ENCODE measurements at regions not wholly inside any gene's neighbourhood (a gene's known extent, or its start where the extent isn't known, plus 50 kb on each side); places are given as distances from the start of the nearest gene placed in this dataset.

DNA sequence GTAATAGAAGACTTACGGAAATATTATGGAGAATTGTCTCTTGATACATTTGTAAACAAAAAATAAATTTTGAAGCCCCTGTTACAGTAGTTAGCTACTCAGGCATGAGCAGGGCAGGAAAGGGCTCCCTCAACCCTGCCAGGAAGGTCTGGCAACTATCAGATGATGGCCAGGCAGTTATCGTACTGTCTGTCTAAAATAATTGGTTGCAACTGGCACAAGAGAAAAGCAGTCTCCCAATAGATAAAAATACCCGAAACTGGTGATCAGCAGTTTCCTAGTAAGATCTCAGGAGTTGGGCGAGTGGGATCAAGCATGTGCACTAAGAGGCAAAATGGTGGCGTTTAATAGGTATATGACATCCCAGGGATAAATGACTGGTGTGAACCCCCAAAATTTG lies 1336.3 kb downstream of the C4orf33 start:
- Histone ChIP-seq H3K4me1 (ENCODE audit: control insufficient read depth, insufficient read depth, low read length) (no peaks in the 10 kb centered on the region), H3K4me2 (ENCODE audit: low read depth, low read length) (no peak overlapping the region), H3K9ac (ENCODE audit: low read depth, low read length) (no peak overlapping the region), H2BK120ac (ENCODE audit: low read depth, low read length) (no peak overlapping the region), H3K56ac (ENCODE audit: extremely low read depth, insufficient read depth, low read length) (no peak overlapping the region), H2AFZ (replicated peaks; ENCODE audit: low read length, poor library complexity) (no peak overlapping the region), H2BK20ac (ENCODE audit: low read depth, low read length) (no peak overlapping the region), H4K5ac (ENCODE audit: low read depth, low read length) (no peak overlapping the region), H3K18ac (ENCODE audit: low read depth, low read length) (no peak overlapping the region), H3K36me3 (ENCODE audit: control insufficient read depth, insufficient read depth, low read length) (no peaks in the 10 kb centered on the region), H3K27ac (ENCODE audit: insufficient read depth, low read length) (no peak overlapping the region), H2BK5ac (ENCODE audit: low read depth, low read length, poor library complexity, severe bottlenecking) (no peak overlapping the region), H2AK9ac (replicated peaks; ENCODE audit: low read depth, low read length, poor library complexity) (no peak overlapping the region), H3K9me3 (ENCODE audit: control insufficient read depth, insufficient read depth, low read length) (no peaks in the 10 kb centered on the region), H3K4ac (ENCODE audit: low read depth, low read length) (no peak overlapping the region), H3K79me1 (ENCODE audit: low read depth in 1 of 2, low read length in 2 of 2) (no peaks in the 10 kb centered on the region), H3K14ac (replicated peaks; ENCODE audit: low read depth, low read length) (no peak overlapping the region), H4K8ac (ENCODE audit: low read depth in 2 of 2, low read length in 2 of 2) (no peak overlapping the region), H4K20me1 (ENCODE audit: insufficient read depth, low read length) (no peaks in the 10 kb centered on the region), H2AK5ac (ENCODE audit: low read depth, low read length) (no peak overlapping the region), H3K23ac (ENCODE audit: low read depth, low read length) (no peak overlapping the region), H3K4me3 (ENCODE audit: insufficient read depth, low read depth, low read length) (no peak overlapping the region), H4K91ac (ENCODE audit: insufficient read depth, low read depth, low read length) (no peak overlapping the region), H3K9me1 (ENCODE audit: insufficient read depth, low read length) (no peaks in the 10 kb centered on the region), H2BK15ac (ENCODE audit: low read depth, low read length) (no peak overlapping the region), H3K27me3 (ENCODE audit: control insufficient read depth, insufficient read depth, low read length) (no peaks in the 10 kb centered on the region)
- ChIA-PET POLR2A (ENCODE audit: unreplicated experiment) (no interaction called here), CTCF (no interaction called here)
- intact Hi-C loops (cut with micrococcal nuclease) (no loop called here), in situ Hi-C loops (cut with MboI; ENCODE audit: low sequenced_read_pairs) (no loop called here), dilution Hi-C loops (cut with HindIII; ENCODE audit: low sequenced_read_pairs, unreplicated experiment) (no loop called here)
- WGBS, 2 experiments (ENCODE audit: extremely low coverage in 2 of 2, insufficient read length in 1 of 2), result no CpG with 5 or more reads among the region's 5 CpGs
- no peak for ATAC-seq (ENCODE audit: low read depth)
- no TSS peak for BruUV-seq (replicated peaks)
- TF ChIP-seq CHD1 (IDR thresholded peaks at IDR 0.05; ENCODE audit: low read depth, low read length) (no peak), RFX5 (IDR thresholded peaks at IDR 0.05; ENCODE audit: low read depth, low read length) (no peak), BHLHE40 (IDR thresholded peaks at IDR 0.05; ENCODE audit: low read depth, low read length) (no peak), NFE2L2 (IDR thresholded peaks at IDR 0.05; ENCODE audit: low read depth, low read length) (no peak), POLR2A (IDR thresholded peaks at IDR 0.05; ENCODE audit: low read depth, low read length) (no peak), RCOR1 (IDR thresholded peaks at IDR 0.05; ENCODE audit: insufficient replicate concordance, low read length) (no peak), CEBPB (IDR thresholded peaks at IDR 0.05; ENCODE audit: low read depth, low read length) (no peak), MAZ (IDR thresholded peaks at IDR 0.05; ENCODE audit: borderline replicate concordance, low read depth, low read length) (no peak), ELK1 (IDR thresholded peaks at IDR 0.05; ENCODE audit: borderline replicate concordance, low read depth, low read length) (no peak), MAFK (IDR thresholded peaks at IDR 0.05; ENCODE audit: low read depth, low read length) (no peak), MXI1 (IDR thresholded peaks at IDR 0.05; ENCODE audit: borderline replicate concordance, low read depth, low read length) (no peak), FOS (IDR thresholded peaks at IDR 0.05; ENCODE audit: low read depth, low read length) (no peak), RAD21 (IDR thresholded peaks at IDR 0.05; ENCODE audit: low read length) (no peak), SMC3 (IDR thresholded peaks at IDR 0.05; ENCODE audit: low read depth, low read length) (no peak)
- TF ChIP-seq, protein P1, sequence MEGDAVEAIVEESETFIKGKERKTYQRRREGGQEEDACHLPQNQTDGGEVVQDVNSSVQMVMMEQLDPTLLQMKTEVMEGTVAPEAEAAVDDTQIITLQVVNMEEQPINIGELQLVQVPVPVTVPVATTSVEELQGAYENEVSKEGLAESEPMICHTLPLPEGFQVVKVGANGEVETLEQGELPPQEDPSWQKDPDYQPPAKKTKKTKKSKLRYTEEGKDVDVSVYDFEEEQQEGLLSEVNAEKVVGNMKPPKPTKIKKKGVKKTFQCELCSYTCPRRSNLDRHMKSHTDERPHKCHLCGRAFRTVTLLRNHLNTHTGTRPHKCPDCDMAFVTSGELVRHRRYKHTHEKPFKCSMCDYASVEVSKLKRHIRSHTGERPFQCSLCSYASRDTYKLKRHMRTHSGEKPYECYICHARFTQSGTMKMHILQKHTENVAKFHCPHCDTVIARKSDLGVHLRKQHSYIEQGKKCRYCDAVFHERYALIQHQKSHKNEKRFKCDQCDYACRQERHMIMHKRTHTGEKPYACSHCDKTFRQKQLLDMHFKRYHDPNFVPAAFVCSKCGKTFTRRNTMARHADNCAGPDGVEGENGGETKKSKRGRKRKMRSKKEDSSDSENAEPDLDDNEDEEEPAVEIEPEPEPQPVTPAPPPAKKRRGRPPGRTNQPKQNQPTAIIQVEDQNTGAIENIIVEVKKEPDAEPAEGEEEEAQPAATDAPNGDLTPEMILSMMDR (conservative IDR thresholded peaks at IDR 0.05; ENCODE audit: low read depth, low read length), result no peak
- TF ChIP-seq, protein P2, sequence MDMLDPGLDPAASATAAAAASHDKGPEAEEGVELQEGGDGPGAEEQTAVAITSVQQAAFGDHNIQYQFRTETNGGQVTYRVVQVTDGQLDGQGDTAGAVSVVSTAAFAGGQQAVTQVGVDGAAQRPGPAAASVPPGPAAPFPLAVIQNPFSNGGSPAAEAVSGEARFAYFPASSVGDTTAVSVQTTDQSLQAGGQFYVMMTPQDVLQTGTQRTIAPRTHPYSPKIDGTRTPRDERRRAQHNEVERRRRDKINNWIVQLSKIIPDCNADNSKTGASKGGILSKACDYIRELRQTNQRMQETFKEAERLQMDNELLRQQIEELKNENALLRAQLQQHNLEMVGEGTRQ (IDR thresholded peaks at IDR 0.05; ENCODE audit: low read depth, low read length), result no peak
- DNase-seq, result no peak

All from IMR-90 (cell line).